ENCODE measurements at regions not wholly inside any gene's neighbourhood (a gene's known extent, or its start where the extent isn't known, plus 50 kb on each side); places are given as distances from the start of the nearest gene placed in this dataset.

- no peak for TF ChIP-seq ZFX (IDR thresholded peaks at IDR 0.05; ENCODE audit: borderline replicate concordance)
- no peak for TF ChIP-seq CTCF (IDR thresholded peaks at IDR 0.05)
- H3K27ac ChIP-seq, result peak overlapping the region; percentile 81
Observed at GRCh38 chr1:212557739-212558692, 50.5 kb upstream of the ATF3 start.

- peak overlapping the region; percentile 81 for H3K27ac ChIP-seq
- no peak for TF ChIP-seq CTCF (IDR thresholded peaks at IDR 0.05)
- no peak for TF ChIP-seq ZFX (IDR thresholded peaks at IDR 0.05; ENCODE audit: borderline replicate concordance)
Observed at GRCh38 chr1:212558693-212559480, 49.7 kb upstream of the ATF3 start.
